ENCODE measurements at regions not wholly inside any gene's neighbourhood (a gene's known extent, or its start where the extent isn't known, plus 50 kb on each side); places are given as distances from the start of the nearest gene placed in this dataset.

DNA sequence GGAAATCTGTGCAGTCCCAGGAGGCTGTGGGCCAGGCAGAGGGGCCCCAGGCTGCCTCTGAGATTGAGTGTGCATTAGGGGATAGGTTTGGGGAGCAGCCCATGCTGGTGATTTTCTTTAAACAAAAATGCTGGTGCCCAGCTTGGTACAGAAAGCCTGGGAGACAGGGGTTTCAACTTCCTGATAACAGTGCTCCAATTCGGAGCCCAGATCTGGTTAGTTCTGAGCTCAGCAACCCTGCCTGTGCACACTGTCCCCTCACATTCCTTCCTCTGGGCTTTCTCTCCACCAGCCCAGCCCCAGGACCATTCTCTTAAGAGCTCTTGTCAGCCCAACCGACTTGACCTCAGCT, 379.2 kb upstream of the ZMIZ1 start:
- Histone ChIP-seq H3K9ac (ENCODE audit: low read length) (no peak overlapping the region), H3K36me3 (ENCODE audit: control insufficient read depth in 1 of 2, insufficient read depth in 2 of 2, low read length in 2 of 2) (no peaks in the 10 kb centered on the region), H3K9me2 (ENCODE audit: insufficient read depth) (no peaks in the 10 kb centered on the region), H2AFZ (ENCODE audit: low read depth, low read length, poor library complexity, severe bottlenecking) (no peak overlapping the region), H3K4me2 (ENCODE audit: low read length) (no peak overlapping the region), H3K4me3 (replicated peaks in 1 of 2; ENCODE audit: low read depth in 1 of 2, low read length in 2 of 2) (no peak overlapping the region), H3K27ac (ENCODE audit: low read depth, low read length) (no peak overlapping the region), H3K79me2 (ENCODE audit: insufficient read depth, low read length) (no peaks in the 10 kb centered on the region), H4K20me1 (ENCODE audit: insufficient read depth) (no peaks in the 10 kb centered on the region), H3K9me3 (ENCODE audit: control insufficient read depth in 1 of 2, insufficient read depth in 1 of 2, low read depth in 1 of 2, low read length in 2 of 2) (no peaks in the 10 kb centered on the region), H3K27me3 (ENCODE audit: insufficient read depth, low read length) (no peaks in the 10 kb centered on the region), H3K4me1 (ENCODE audit: control insufficient read depth in 1 of 2, insufficient read depth in 2 of 2, low read length in 2 of 2) (peaks cover 3 to 5% of the 10 kb centered on the region in 2 experiments; a peak in 2 of 4 replicates)
- TF ChIP-seq, protein P1, sequence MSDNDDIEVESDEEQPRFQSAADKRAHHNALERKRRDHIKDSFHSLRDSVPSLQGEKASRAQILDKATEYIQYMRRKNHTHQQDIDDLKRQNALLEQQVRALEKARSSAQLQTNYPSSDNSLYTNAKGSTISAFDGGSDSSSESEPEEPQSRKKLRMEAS (IDR thresholded peaks at IDR 0.05) = no peak
- TF ChIP-seq EGR1 (IDR thresholded peaks at IDR 0.05; ENCODE audit: low read depth) = no peak
- TF ChIP-seq, protein P2, sequence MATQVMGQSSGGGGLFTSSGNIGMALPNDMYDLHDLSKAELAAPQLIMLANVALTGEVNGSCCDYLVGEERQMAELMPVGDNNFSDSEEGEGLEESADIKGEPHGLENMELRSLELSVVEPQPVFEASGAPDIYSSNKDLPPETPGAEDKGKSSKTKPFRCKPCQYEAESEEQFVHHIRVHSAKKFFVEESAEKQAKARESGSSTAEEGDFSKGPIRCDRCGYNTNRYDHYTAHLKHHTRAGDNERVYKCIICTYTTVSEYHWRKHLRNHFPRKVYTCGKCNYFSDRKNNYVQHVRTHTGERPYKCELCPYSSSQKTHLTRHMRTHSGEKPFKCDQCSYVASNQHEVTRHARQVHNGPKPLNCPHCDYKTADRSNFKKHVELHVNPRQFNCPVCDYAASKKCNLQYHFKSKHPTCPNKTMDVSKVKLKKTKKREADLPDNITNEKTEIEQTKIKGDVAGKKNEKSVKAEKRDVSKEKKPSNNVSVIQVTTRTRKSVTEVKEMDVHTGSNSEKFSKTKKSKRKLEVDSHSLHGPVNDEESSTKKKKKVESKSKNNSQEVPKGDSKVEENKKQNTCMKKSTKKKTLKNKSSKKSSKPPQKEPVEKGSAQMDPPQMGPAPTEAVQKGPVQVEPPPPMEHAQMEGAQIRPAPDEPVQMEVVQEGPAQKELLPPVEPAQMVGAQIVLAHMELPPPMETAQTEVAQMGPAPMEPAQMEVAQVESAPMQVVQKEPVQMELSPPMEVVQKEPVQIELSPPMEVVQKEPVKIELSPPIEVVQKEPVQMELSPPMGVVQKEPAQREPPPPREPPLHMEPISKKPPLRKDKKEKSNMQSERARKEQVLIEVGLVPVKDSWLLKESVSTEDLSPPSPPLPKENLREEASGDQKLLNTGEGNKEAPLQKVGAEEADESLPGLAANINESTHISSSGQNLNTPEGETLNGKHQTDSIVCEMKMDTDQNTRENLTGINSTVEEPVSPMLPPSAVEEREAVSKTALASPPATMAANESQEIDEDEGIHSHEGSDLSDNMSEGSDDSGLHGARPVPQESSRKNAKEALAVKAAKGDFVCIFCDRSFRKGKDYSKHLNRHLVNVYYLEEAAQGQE (IDR thresholded peaks at IDR 0.05; ENCODE audit: low read depth) = no peak
- no peak for TF ChIP-seq RAD21 (IDR thresholded peaks at IDR 0.05; ENCODE audit: low read depth)
- TF ChIP-seq SIN3A (IDR thresholded peaks at IDR 0.05; ENCODE audit: low read depth) = no peak
- no peak for TF ChIP-seq CEBPB (IDR thresholded peaks at IDR 0.05; ENCODE audit: low read depth)
- TF ChIP-seq CBX3 (IDR thresholded peaks at IDR 0.05; ENCODE audit: low read depth) = no peak
- TF ChIP-seq EZH2phosphoT487 (IDR thresholded peaks at IDR 0.05; ENCODE audit: borderline replicate concordance) = no peak
- TF ChIP-seq ELF1 (IDR thresholded peaks at IDR 0.05; ENCODE audit: borderline replicate concordance, low read depth) = no peak
- TF ChIP-seq YY1 (IDR thresholded peaks at IDR 0.05; ENCODE audit: extremely low read depth, insufficient replicate concordance, low read depth, low read length) = no peak
- no peak for TF ChIP-seq TCF7L2 (IDR thresholded peaks at IDR 0.05; ENCODE audit: borderline replicate concordance, extremely low read depth, insufficient read depth, insufficient read length)
- no peak for TF ChIP-seq POLR2AphosphoS5 (IDR thresholded peaks at IDR 0.05; ENCODE audit: low read depth, low read length)
- TF ChIP-seq, protein P3, sequence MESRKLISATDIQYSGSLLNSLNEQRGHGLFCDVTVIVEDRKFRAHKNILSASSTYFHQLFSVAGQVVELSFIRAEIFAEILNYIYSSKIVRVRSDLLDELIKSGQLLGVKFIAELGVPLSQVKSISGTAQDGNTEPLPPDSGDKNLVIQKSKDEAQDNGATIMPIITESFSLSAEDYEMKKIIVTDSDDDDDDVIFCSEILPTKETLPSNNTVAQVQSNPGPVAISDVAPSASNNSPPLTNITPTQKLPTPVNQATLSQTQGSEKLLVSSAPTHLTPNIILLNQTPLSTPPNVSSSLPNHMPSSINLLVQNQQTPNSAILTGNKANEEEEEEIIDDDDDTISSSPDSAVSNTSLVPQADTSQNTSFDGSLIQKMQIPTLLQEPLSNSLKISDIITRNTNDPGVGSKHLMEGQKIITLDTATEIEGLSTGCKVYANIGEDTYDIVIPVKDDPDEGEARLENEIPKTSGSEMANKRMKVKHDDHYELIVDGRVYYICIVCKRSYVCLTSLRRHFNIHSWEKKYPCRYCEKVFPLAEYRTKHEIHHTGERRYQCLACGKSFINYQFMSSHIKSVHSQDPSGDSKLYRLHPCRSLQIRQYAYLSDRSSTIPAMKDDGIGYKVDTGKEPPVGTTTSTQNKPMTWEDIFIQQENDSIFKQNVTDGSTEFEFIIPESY (IDR thresholded peaks at IDR 0.05; ENCODE audit: extremely low read depth, insufficient replicate concordance, low read length) = no peak
- no peak for TF ChIP-seq FOSL1 (IDR thresholded peaks at IDR 0.05; ENCODE audit: low read depth)
- no peak for TF ChIP-seq POLR2A (IDR thresholded peaks at IDR 0.05; ENCODE audit: borderline replicate concordance, extremely low read depth, insufficient read depth, insufficient read length)
- TF ChIP-seq SRF (IDR thresholded peaks at IDR 0.05; ENCODE audit: low read depth) = no peak
- TF ChIP-seq, protein P4, sequence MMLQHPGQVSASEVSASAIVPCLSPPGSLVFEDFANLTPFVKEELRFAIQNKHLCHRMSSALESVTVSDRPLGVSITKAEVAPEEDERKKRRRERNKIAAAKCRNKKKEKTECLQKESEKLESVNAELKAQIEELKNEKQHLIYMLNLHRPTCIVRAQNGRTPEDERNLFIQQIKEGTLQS (IDR thresholded peaks at IDR 0.05) = no peak
- TF ChIP-seq EZH2 (IDR thresholded peaks at IDR 0.05) = no peak
- TF ChIP-seq JUND (IDR thresholded peaks at IDR 0.05) = no peak
- TF ChIP-seq ZNF274 (IDR thresholded peaks at IDR 0.05; ENCODE audit: low read depth, low read length) = no peak
- no peak for ATAC-seq
- ChIA-PET RAD21 (ENCODE audit: low non-redundant PET in 1 of 2, low total read pairs in 2 of 2, uncharacterized antibody in 2 of 2, unreplicated experiment in 2 of 2) (no interaction called here), CTCF (no interaction called here), POLR2A (no interaction called here)
- DNase-seq (ENCODE audit: low read depth, low spot score) = no peak
- intact Hi-C loops (cut with micrococcal nuclease) = no loop called here
- BruUV-seq (replicated peaks) = no TSS peak

Measured in HCT116 (cell line).